ENCODE measurements at regions not wholly inside any gene's neighbourhood (a gene's known extent, or its start where the extent isn't known, plus 50 kb on each side); places are given as distances from the start of the nearest gene placed in this dataset.

DNA sequence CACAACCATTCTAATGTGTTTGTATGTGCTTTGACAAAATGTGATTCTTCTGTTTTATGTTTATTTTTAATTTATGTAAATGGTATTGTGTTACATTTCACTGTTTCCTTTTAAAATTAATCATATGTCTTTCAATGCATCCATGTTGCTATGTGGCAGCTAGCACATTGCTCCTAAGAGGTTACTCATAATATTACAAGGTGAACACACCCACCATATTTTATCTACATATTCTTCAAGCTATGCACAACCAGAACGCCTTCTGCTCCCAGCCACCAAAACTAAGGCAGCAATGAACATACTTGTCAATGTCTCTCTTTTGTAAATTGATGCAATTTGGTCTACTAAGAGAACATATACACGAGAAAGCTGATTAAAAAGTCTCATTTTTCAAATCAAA lies 160.6 kb upstream of the OSR1 start:
- no peak for DNase-seq (ENCODE audit: low read depth in 3 of 3, low spot score in 2 of 3)

DNA sequence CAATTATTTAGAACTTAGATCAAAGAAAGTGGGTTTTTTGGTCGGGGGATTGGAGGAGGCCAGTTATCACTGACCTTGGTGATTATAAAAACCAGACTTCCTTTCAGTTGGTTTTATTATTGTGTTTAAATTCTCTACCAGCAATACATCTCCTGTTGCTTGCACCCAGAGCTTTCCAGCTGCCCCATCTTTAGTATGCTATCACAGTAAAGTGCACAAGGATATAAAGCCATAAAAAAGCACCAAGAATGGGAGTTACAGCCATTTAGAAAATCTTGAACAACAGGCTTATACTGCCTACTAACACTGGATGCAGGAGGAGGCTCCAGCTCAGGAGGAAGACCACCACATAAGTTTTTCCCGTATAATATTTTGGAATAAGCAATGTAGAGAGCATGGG lies 148.7 kb upstream of the OSR1 start:
- DNase-seq (ENCODE audit: low read depth in 3 of 3, low spot score in 2 of 3): no peak

- DNase-seq (ENCODE audit: low read depth in 3 of 3, low spot score in 2 of 3): no peak
Observed at GRCh38 chr2:19505199-19506136, 147.0 kb upstream of the OSR1 start.

- peak in 2 of 3 donors; percentile 19 to 21 for DNase-seq (ENCODE audit: low read depth in 3 of 3, low spot score in 2 of 3)
Observed at GRCh38 chr2:19504400-19505198, 146.2 kb upstream of the OSR1 start.

GRCh38 chr2:19503915-19504314 lies 145.5 kb upstream of the OSR1 start:
- DNase-seq (ENCODE audit: low read depth in 3 of 3, low spot score in 2 of 3): no peak

GRCh38 chr2:19503406-19503805 lies 145.0 kb upstream of the OSR1 start:
- no peak for DNase-seq (ENCODE audit: low read depth in 3 of 3, low spot score in 2 of 3)

- no peak for DNase-seq (ENCODE audit: low read depth in 3 of 3, low spot score in 2 of 3)
Observed at GRCh38 chr2:19500126-19500525, 141.7 kb upstream of the OSR1 start.

- DNase-seq (ENCODE audit: low read depth in 3 of 3, low spot score in 2 of 3): no peak
Observed at GRCh38 chr2:19496646-19497045, 138.2 kb upstream of the OSR1 start.

GRCh38 chr2:19494241-19494640 lies 135.8 kb upstream of the OSR1 start:
- DNase-seq (ENCODE audit: low read depth in 3 of 3, low spot score in 2 of 3): no peak

- no peak for DNase-seq (ENCODE audit: low read depth in 3 of 3, low spot score in 2 of 3)
Observed at GRCh38 chr2:19491796-19492195, 133.4 kb upstream of the OSR1 start.

- no peak for DNase-seq (ENCODE audit: low read depth in 3 of 3, low spot score in 2 of 3)
Observed at GRCh38 chr2:19490846-19491435, 132.5 kb upstream of the OSR1 start.

GRCh38 chr2:19488009-19488691 lies 129.7 kb upstream of the OSR1 start:
- DNase-seq (ENCODE audit: low read depth in 3 of 3, low spot score in 2 of 3): no peak

DNA sequence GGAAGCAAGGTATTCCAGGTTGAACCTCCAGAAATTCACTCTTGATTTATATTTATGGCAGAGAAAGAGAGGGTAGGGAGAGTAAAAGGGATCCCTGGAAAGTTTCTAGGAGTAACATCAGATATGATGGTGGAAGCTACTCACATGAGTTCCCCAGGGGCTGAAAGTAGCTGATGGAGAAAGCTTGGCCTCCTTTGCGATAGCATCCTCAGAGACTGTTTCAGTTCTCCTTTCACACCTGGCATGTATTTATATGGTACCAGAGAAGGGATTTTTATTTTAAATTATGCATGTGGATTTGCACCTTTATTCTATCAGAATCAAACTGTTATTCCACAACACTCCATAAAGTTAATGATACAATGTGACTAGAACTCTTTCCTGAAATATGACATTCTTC lies 126.3 kb upstream of the OSR1 start:
- DNase-seq (ENCODE audit: low read depth in 3 of 3, low spot score in 2 of 3): no peak

DNA sequence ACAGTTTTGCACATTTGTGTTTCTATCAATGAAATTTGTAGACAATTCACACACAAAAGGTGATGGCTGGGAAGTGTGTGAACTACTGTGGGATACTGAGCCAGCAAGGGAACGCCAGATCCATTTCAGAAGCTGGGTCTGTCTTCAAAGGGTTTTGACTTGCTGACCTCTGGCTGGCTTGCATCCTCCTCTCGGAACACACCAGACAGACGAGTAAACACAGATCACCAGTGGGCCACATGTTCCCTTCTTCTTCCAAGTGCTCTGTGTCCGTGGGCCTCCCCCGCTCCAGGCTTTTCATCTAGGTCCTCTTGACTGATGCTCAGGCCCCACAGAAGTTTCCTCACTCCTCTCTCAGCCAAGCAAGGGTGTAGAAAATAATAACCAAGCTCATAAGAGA lies 122.2 kb upstream of the OSR1 start:
- DNase-seq (ENCODE audit: low read depth in 3 of 3, low spot score in 2 of 3): no peak

DNA sequence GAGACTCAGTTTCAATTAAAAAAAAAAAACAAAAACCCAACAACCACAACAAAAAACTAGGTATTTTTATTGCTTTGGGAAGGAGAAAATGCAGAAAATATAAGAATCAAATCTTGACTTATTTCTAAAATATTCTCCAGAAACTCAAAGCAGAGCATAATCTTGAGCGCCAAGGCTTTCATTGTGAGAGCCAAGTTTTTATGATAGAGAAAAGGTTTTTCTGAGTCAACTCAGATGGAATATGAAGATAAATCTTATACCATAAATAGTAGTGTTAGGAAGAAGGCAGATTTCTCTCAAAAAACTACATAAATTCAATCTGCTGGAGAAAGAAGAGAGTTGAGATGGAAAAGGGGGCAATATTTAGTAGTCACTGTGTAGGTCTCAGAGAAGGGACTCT lies 121.2 kb upstream of the OSR1 start:
- no peak for DNase-seq (ENCODE audit: low read depth in 3 of 3, low spot score in 2 of 3)

DNA sequence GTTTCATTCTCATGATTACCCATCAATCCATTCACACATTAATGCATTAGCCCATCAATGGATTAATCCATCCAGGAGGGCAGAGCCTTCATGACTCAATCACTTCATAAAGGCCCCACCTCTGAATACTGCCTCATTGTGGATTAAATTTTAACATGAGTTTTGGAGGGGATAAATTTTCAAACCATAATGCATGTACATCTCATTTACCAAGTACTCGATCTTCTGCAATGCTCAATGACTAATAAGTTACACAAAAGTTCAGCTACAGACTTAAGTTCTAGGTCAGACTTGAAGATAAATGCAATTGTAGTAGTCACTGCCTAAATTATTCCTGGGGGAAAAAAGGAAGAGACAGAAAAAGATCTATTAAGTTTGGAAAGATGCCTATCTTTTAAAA lies 120.0 kb upstream of the OSR1 start:
- DNase-seq (ENCODE audit: low read depth in 3 of 3, low spot score in 2 of 3): no peak

- DNase-seq (ENCODE audit: low read depth in 3 of 3, low spot score in 2 of 3): no peak
Observed at GRCh38 chr2:19476327-19476726, 117.9 kb upstream of the OSR1 start.

- DNase-seq (ENCODE audit: low read depth in 3 of 3, low spot score in 2 of 3): peak in 2 of 3 donors; percentile 19 to 43
Observed at GRCh38 chr2:19474128-19474527, 115.7 kb upstream of the OSR1 start.

DNA sequence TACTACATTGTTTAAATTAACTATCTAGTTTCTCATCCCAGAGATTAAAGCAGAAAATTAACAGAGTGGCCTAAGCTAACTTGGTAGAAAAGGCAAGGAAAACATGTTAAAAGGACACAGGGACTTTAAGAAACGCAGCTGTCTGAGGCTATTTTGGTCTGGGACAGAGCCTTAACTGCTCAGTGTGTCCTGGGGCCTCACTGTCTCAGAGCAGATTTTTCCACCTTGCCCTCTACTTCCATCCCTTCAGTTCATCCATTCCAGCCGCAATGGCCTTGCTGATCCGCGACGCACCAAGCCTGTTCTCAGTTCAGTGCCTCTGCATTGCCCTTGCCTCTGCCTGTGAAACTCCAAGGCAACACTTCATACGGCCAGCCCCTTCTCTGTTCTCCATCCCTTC lies 114.9 kb upstream of the OSR1 start:
- DNase-seq (ENCODE audit: low read depth in 3 of 3, low spot score in 2 of 3): no peak

- no peak for DNase-seq (ENCODE audit: low read depth in 3 of 3, low spot score in 2 of 3)
Observed at GRCh38 chr2:19472391-19472978, 114.1 kb upstream of the OSR1 start.

GRCh38 chr2:19471491-19471890 lies 113.1 kb upstream of the OSR1 start:
- no peak for DNase-seq (ENCODE audit: low read depth in 3 of 3, low spot score in 2 of 3)

Measured in right renal cortex interstitium (tissue), 3 donors.